ENCODE measurements at regions not wholly inside any gene's neighbourhood (a gene's known extent, or its start where the extent isn't known, plus 50 kb on each side); places are given as distances from the start of the nearest gene placed in this dataset.
"Not testable (repeated sequence)": the region's sequence is repeated elsewhere in the genome, so short reads cannot be mapped to it uniquely, and the experiment has no call there.

- TF ChIP-seq, protein P1, sequence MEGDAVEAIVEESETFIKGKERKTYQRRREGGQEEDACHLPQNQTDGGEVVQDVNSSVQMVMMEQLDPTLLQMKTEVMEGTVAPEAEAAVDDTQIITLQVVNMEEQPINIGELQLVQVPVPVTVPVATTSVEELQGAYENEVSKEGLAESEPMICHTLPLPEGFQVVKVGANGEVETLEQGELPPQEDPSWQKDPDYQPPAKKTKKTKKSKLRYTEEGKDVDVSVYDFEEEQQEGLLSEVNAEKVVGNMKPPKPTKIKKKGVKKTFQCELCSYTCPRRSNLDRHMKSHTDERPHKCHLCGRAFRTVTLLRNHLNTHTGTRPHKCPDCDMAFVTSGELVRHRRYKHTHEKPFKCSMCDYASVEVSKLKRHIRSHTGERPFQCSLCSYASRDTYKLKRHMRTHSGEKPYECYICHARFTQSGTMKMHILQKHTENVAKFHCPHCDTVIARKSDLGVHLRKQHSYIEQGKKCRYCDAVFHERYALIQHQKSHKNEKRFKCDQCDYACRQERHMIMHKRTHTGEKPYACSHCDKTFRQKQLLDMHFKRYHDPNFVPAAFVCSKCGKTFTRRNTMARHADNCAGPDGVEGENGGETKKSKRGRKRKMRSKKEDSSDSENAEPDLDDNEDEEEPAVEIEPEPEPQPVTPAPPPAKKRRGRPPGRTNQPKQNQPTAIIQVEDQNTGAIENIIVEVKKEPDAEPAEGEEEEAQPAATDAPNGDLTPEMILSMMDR (IDR thresholded peaks at IDR 0.05; ENCODE audit: extremely low read depth, insufficient read depth, missing control alignments): no peak
- in situ Hi-C loops (cut with MboI; ENCODE audit: low pct_unique_long_range_greater_than_20kb, low sequenced_read_pairs, unreplicated experiment): no loop called here
- no peak for DNase-seq (ENCODE audit: low spot score)
Observed at GRCh38 chr2:234694244-234695013, 197.5 kb upstream of the ARL4C start.

- DNase-seq (ENCODE audit: low spot score); in situ Hi-C loops (cut with MboI; ENCODE audit: low pct_unique_long_range_greater_than_20kb, low sequenced_read_pairs, unreplicated experiment): not testable (repeated sequence)
Observed at GRCh38 chr2:234693681-234694190, 196.9 kb upstream of the ARL4C start.

- in situ Hi-C loops (cut with MboI; ENCODE audit: low pct_unique_long_range_greater_than_20kb, low sequenced_read_pairs, unreplicated experiment); DNase-seq (ENCODE audit: low spot score): not testable (repeated sequence)
Observed at GRCh38 chr2:234693191-234693590, 196.3 kb upstream of the ARL4C start.

GRCh38 chr2:234691968-234692955 is 195.4 kb upstream of the ARL4C start:
- TF ChIP-seq, protein P1 (IDR thresholded peaks at IDR 0.05; ENCODE audit: extremely low read depth, insufficient read depth, missing control alignments): no peak
- no peak for DNase-seq (ENCODE audit: low spot score)
- in situ Hi-C loops (cut with MboI; ENCODE audit: low pct_unique_long_range_greater_than_20kb, low sequenced_read_pairs, unreplicated experiment): no loop called here

DNA sequence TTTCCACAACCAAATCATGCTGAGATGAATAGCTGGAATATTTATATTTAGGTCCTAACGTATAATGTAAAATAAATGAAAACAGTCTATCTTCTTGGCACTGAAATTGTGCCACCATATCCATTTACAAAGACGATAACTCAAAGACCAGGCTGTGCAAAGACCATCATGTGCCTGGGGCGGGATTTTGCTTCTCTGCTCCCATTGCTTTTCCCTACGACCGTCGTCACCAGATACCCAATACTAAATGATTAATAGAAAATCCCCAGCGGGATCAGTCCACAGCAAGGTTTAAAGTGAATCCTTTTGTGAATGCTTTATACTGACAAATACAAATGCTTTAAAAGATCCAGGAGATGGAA is 194.3 kb upstream of the ARL4C start:
- in situ Hi-C loops (cut with MboI; ENCODE audit: low pct_unique_long_range_greater_than_20kb, low sequenced_read_pairs, unreplicated experiment): no loop called here
- DNase-seq (ENCODE audit: low spot score): no peak

GRCh38 chr2:234690569-234691213 is 193.8 kb upstream of the ARL4C start:
- TF ChIP-seq, protein P1 (IDR thresholded peaks at IDR 0.05; ENCODE audit: extremely low read depth, insufficient read depth, missing control alignments): no peak
- in situ Hi-C loops (cut with MboI; ENCODE audit: low pct_unique_long_range_greater_than_20kb, low sequenced_read_pairs, unreplicated experiment): no loop called here
- DNase-seq (ENCODE audit: low spot score): no peak

More for the DNA sequence above, 194.3 kb upstream of the ARL4C start:
- TF ChIP-seq, protein P1 (IDR thresholded peaks at IDR 0.05; ENCODE audit: extremely low read depth, insufficient read depth, missing control alignments): no peak

DNA sequence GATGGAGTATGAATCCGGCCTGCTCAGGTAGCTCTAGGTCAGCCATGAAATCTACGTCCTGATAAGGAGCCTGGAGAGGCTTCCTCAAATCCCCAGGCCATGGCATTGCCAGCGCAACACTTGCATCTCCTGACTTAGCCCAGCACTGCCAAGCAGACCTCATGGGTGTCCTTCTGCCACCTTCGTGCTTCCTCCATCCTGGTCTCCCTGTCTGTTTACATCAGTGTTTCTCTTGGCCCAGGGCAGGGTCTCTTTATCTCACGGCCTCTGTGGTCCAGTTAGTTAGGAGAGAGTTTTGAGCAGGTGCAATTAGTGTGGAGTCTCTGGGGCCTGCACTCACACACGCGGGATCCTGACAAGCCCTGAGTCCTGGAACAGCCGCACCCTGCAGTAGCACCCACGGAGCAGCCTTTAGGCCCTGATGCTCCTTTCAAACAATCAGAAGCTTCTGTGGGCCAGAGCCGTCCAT is 193.1 kb upstream of the ARL4C start:
- no peak for DNase-seq (ENCODE audit: low spot score)
- in situ Hi-C loops (cut with MboI; ENCODE audit: low pct_unique_long_range_greater_than_20kb, low sequenced_read_pairs, unreplicated experiment): no loop called here
- TF ChIP-seq, protein P1 (IDR thresholded peaks at IDR 0.05; ENCODE audit: extremely low read depth, insufficient read depth, missing control alignments): no peak

All from GM13977 (cell line).